GM19463 (cell line): ENCODE measurements at regions not wholly inside any gene's neighbourhood (a gene's known extent, or its start where the extent isn't known, plus 50 kb on each side); places are given as distances from the start of the nearest gene placed in this dataset.
"Not testable (repeated sequence)": the region's sequence is repeated elsewhere in the genome, so short reads cannot be mapped to it uniquely, and the experiment has no call there.

Experiments used
- ATAC-seq: cut with Tn5 transposase; IDR thresholded peaks from one replicate; pipeline ENCODE4 v1.9.1; 2021; ENCODE audit warnings: mild to moderate bottlenecking, moderate library complexity; ENCODE audit not compliant: unreplicated experiment

DNA sequence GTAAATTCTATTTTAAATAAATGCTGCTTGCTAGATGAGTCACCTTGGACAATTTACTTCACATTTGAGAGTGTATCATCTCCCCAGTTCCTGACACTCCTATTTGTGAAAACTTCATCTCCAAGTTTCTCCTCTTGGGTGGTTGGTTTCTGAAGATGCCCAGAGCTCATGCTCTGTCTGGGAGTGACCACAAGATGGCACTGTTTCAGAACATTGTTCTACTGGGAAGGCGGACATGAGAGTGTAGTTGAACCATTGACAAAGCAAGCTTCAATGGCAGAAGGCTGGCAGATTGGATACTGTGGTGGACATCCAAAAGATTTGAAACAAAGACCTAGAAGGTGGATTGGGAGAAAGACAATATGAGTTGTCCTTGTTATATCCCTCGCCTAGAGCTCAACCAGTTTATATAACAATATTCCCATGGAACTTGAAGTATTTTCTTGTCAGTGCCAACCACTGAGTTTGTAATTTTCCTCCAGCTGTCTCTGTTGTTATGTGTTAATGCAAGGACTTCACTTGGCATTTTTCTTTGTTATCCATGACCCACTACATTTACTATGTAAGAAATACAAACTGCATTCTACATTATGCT, 234.3 kb upstream of the ANKH start:
- peak; percentile 95 for ATAC-seq

DNA sequence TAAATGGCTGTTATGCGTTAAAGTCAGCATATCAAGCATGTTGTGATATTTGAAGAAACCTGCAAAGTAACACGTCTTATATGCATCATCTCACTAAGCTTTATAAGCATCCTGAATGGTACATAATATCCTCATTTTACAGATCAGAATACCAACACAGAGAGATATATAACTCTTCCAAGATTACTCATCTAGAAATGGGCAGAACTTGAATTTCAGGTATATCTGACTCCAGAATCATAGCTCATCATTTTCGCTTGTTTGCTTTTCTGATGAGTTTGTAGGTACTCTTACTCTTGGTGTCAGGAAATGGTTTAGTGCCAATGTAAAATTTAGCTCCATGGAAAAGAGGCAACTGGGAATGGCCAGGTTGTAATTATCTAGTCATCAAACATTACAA, 232.3 kb upstream of the ANKH start:
- no peak for ATAC-seq

DNA sequence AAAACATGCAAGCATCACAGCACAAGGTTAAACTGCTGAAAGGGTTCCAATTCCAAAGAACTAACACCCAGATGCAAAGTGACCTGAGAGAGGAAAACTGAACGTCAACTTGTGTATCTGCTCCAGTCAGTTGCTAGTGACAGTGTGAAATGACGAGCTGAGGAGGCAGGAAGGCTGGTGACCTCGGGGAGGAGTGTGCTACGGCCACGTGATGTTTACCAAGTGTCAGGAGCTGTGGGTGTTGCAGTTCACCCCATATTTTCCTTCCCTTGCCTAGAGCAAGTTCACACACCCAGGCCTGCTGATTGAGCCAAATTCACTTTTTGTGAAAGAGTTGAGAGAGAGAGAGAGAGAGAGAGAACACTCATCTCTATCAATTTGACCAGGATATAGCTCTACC, 231.6 kb upstream of the ANKH start:
- no peak for ATAC-seq

- no peak for ATAC-seq
Observed at GRCh38 chr5:15097552-15097951, 226.0 kb upstream of the ANKH start.

DNA sequence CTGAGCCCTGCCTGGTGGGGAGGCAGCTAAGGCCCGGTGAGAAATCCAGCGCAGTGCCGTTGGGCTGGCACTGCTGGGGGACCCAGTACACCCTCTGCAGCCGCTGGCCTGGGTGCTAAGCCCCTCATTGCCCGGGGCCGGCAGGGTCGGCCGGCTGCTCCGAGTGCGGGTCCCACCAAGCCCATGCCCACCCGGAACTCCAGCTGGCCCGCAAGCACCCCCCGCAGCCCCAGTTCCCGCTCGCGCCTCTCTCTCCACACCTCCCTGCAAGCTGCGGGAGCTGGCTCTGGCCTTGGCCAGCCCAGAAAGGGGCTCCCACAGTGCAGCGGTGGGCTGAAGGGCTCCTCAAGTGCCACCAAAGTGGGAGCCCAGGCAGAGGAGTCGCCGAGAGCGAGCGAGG, 225.1 kb upstream of the ANKH start:
- not testable (repeated sequence) for ATAC-seq

GRCh38 chr5:15092801-15093200, 221.2 kb upstream of the ANKH start:
- ATAC-seq, result no peak

- ATAC-seq, result no peak
Observed at GRCh38 chr5:15085671-15086070, 214.1 kb upstream of the ANKH start.

- no peak for ATAC-seq
Observed at GRCh38 chr5:15082096-15082495, 210.5 kb upstream of the ANKH start.

- ATAC-seq, result no peak
Observed at GRCh38 chr5:15080219-15080618, 208.6 kb upstream of the ANKH start.

DNA sequence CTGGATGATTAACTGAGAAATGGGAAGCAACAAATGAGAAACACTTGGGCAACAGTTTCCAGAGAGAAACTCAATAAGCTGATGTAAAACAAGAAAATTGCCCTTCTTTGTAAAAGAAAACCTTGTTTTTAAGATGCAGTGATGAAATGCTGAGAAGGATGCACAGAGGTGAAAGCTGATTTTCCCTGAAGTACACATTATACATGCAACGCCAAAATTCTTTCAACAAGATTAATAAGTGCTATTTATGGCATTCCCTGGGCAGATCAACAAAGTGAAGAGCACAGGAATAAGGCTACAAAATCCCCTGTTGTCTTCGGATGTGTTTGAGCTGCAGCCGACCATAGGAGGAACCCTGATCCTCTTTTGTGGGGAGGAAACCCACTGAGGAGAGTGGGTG, 208.0 kb upstream of the ANKH start:
- no peak for ATAC-seq

GRCh38 chr5:15074651-15075050, 203.1 kb upstream of the ANKH start:
- ATAC-seq, result no peak

DNA sequence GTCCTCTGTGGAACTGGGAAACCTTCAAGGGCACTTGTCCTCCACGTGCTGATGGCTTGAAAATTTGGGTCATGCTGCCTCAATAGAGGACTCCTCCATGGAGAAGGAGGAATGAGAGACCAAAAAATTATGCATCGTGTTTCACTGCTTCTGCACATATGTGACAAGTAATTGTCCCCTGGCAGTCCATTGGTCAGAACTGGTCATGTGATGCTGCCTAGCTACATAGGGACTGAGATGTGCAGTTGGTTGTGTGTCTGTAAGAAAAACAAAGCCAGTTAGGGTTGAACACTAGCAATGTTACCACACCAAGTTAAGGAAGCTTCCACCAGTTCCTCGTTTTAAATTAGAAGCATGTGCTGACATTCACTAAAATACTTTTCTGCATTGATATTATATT, 201.9 kb upstream of the ANKH start:
- ATAC-seq, result no peak

DNA sequence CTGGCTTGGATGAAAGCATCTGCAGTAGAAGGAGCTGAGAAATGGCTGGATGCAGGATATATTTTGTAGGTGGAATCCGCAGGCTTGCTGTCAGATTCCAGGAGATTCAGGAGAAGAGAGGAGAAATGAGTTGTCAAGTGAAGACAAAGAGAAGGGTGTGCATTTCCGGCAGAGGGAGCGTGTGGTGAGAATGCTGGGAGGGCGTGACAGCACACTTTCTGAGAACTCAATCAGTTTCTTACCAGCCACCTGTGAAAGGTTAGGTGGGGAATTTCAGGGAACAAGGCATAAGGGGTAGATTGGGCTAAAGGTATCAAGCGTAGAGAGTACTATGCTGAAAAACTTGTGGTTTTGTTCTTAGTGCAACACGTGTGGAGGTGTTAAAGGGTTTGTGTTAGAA, 199.3 kb upstream of the ANKH start:
- ATAC-seq, result no peak

DNA sequence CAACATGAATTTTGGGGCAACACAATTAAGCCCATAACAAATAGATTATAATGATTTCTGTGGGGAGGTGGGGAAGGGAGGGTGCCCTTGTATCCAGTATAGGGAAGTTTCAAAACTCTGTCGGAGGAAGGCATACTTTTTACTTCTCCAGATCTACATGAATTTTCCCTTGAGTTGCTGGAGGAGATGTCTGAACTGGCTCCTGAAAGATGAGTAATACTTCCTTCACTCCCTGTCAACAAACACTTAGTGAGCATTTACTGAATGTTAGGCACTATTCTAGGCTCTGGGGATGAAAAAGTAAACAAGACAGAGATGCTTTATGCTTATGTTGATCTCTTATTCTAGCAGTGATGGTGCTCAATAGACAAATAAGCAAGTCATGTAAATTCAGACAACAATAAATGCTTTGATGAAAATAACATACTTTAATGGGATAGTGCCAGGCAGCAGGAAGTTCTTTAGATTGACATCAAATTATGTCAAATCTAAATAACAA, 197.9 kb upstream of the ANKH start:
- ATAC-seq, result no peak

- no peak for ATAC-seq
Observed at GRCh38 chr5:15065091-15065490, 193.5 kb upstream of the ANKH start.

DNA sequence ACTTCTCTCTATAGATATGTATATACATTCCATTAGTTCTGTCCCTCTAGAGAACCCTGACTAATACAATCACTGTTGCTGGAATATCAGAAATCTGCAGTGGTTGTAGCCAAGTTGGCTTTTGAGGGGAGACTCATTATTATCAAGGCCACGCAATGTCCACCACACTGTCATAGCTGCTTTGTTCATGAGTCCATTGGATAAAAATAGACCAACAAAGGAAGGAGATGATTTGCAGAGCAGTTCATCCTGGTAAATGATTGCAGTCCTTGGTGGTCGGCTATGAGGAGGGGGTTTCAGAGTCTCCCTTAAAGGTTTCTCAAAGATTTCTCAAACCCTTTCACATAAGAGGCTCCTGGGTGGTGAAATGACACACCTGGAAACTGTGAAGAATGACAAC, 192.8 kb upstream of the ANKH start:
- no peak for ATAC-seq

GRCh38 chr5:15056988-15057592, 185.5 kb upstream of the ANKH start:
- ATAC-seq, result no peak

- ATAC-seq, result no peak
Observed at GRCh38 chr5:15044521-15044920, 172.9 kb upstream of the ANKH start.

- ATAC-seq, result no peak
Observed at GRCh38 chr5:15037247-15037908, 165.8 kb upstream of the ANKH start.

DNA sequence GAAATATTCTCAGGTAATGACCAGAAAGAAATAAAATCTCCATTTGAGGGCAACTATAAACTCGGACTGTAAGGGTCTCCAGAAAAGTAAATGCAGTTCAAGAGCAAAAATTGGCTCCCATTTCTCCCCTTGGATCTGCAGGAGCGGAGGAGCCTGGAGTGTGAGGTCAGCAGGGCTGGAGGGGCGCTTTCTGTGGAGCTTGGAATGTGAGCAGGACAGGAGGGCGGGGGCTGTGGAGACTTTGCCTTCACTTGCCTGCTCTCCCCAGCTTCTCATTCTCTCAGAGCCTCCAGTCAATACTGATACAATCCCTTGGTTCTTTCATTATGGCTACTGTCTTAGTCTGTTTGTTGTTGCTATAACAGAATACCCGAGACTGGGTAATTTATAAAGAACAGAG, 162.8 kb upstream of the ANKH start:
- no peak for ATAC-seq

- no peak for ATAC-seq
Observed at GRCh38 chr5:15031180-15031579, 159.6 kb upstream of the ANKH start.

GRCh38 chr5:15027764-15028163, 156.2 kb upstream of the ANKH start:
- no peak for ATAC-seq
